H9 (cell line): ENCODE measurements at regions not wholly inside any gene's neighbourhood (a gene's known extent, or its start where the extent isn't known, plus 50 kb on each side); places are given as distances from the start of the nearest gene placed in this dataset.

ENCODE experiments used
- DNase-seq: peaks from one replicate; pipeline ENCODE4 v3.0.0-alpha.2; 2017
- H2AFZ ChIP-seq: one replicate; pipeline ENCODE4 v1.6.1; 2013; ENCODE audit warnings: mild to moderate bottlenecking, low read length, control low read depth, moderate library complexity
- H2AK5ac ChIP-seq: 2 replicates; pipeline ENCODE4 v1.6.1; 2013; ENCODE audit warnings: low read length, control low read depth, mixed read lengths; ENCODE audit not compliant: insufficient read length
- H2BK120ac ChIP-seq: one replicate; pipeline ENCODE4 v1.6.1; 2013; ENCODE audit warnings: low read depth, mild to moderate bottlenecking, low read length, control low read depth, inconsistent platforms; ENCODE audit not compliant: poor library complexity, severe bottlenecking
- H2BK12ac ChIP-seq: 2 replicates; pipeline ENCODE4 v1.6.1; 2013; ENCODE audit warnings: low read length, control low read depth, mixed read lengths, low read depth; ENCODE audit not compliant: insufficient read length
- H2BK15ac ChIP-seq: 2 replicates; pipeline ENCODE4 v1.6.1; 2013; ENCODE audit warnings: low read depth, low read length, control low read depth
- H2BK20ac ChIP-seq: one replicate; pipeline ENCODE4 v1.6.1; 2013; ENCODE audit warnings: low read depth, mild to moderate bottlenecking, low read length, control low read depth, inconsistent platforms; ENCODE audit not compliant: poor library complexity, severe bottlenecking
- H2BK5ac ChIP-seq: 2 replicates; pipeline ENCODE4 v1.6.1; 2013; ENCODE audit warnings: low read length, control low read depth, mixed read lengths; ENCODE audit not compliant: insufficient read length
- H3K14ac ChIP-seq: 2 replicates; pipeline ENCODE4 v1.6.1; 2013; ENCODE audit warnings: low read length, control low read depth; ENCODE audit not compliant: insufficient read depth
- H3K18ac ChIP-seq: 2 replicates; pipeline ENCODE4 v1.6.1; 2013; ENCODE audit warnings: low read depth, mild to moderate bottlenecking, mixed read lengths, low read length, control low read depth; ENCODE audit not compliant: insufficient read length
- H3K23ac ChIP-seq: 2 replicates; pipeline ENCODE4 v1.6.1; 2013; ENCODE audit warnings: low read length, control low read depth, mixed read lengths, low read depth; ENCODE audit not compliant: insufficient read length
- H3K23me2 ChIP-seq: 2 replicates; pipeline ENCODE4 v1.6.1; 2013; ENCODE audit warnings: low read depth, mild to moderate bottlenecking, mixed read lengths, low read length, control low read depth; ENCODE audit not compliant: insufficient read length, poor library complexity, severe bottlenecking
- H3K27ac ChIP-seq: 2 replicates; pipeline ENCODE4 v1.5.1; 2013; ENCODE audit warnings: low read length, control low read depth, mixed read lengths, low read depth; ENCODE audit not compliant: insufficient read length
- H3K27me3 ChIP-seq: 2 replicates; pipeline ENCODE4 v1.6.1; 2013; ENCODE audit warnings: low read length, control low read depth, inconsistent platforms; ENCODE audit not compliant: insufficient read depth
- H3K4ac ChIP-seq: 2 replicates; pipeline ENCODE4 v1.6.1; 2013; ENCODE audit warnings: low read depth, mild to moderate bottlenecking, control low read depth, inconsistent platforms, low read length, moderate library complexity
- H3K4me1 ChIP-seq: 2 replicates; pipeline ENCODE4 v1.6.1; 2013; ENCODE audit warnings: low read length, control low read depth, inconsistent platforms; ENCODE audit not compliant: insufficient read depth
- H3K4me2 ChIP-seq: 2 replicates; pipeline ENCODE4 v1.6.1; 2013; ENCODE audit warnings: low read length, control low read depth, mixed read lengths; ENCODE audit not compliant: insufficient read length, insufficient read depth
- H3K56ac ChIP-seq: 2 replicates; pipeline ENCODE4 v1.6.1; 2013; ENCODE audit warnings: low read depth, mild to moderate bottlenecking, mixed read lengths, low read length, control low read depth; ENCODE audit not compliant: insufficient read length
- H3K79me1 ChIP-seq: 2 replicates; pipeline ENCODE4 v1.6.1; 2013; ENCODE audit warnings: low read depth, mild to moderate bottlenecking, moderate library complexity, low read length, control low read depth, inconsistent platforms; ENCODE audit not compliant: insufficient read depth, poor library complexity, severe bottlenecking
- H3K79me2 ChIP-seq: 2 replicates; pipeline ENCODE4 v1.6.1; 2013; ENCODE audit warnings: low read length, control low read depth, inconsistent platforms; ENCODE audit not compliant: insufficient read depth
- H3K9ac ChIP-seq: 2 replicates; pipeline ENCODE4 v1.6.1; 2013; ENCODE audit warnings: low read length, control low read depth, mixed read lengths; ENCODE audit not compliant: insufficient read length; ENCODE audit errors: extremely low read depth
- H3K9me3 ChIP-seq: one replicate; pipeline ENCODE4 v1.6.1; 2013; ENCODE audit warnings: low read depth, low read length, inconsistent platforms; ENCODE audit not compliant: control insufficient read depth
- H3T11ph ChIP-seq: one replicate; pipeline ENCODE4 v1.6.1; 2013; ENCODE audit warnings: mild to moderate bottlenecking, low read length, control low read depth, inconsistent platforms
- H4K20me1 ChIP-seq: one replicate; pipeline ENCODE4 v1.6.1; 2013; ENCODE audit not compliant: control insufficient read depth, insufficient read length, insufficient read depth
- H4K5ac ChIP-seq: 2 replicates; pipeline ENCODE4 v1.6.1; 2013; ENCODE audit warnings: low read depth, mild to moderate bottlenecking, mixed read lengths, low read length, control low read depth; ENCODE audit not compliant: insufficient read length
- H4K8ac ChIP-seq: replicated peaks from 2 replicates; pipeline ENCODE4 v1.6.1; 2013; ENCODE audit warnings: low read length, control low read depth, mixed read lengths, low read depth; ENCODE audit not compliant: insufficient read length
- H4K91ac ChIP-seq: 2 replicates; pipeline ENCODE4 v1.6.1; 2013; ENCODE audit warnings: low read depth, mild to moderate bottlenecking, moderate library complexity, mixed read lengths, low read length, control low read depth; ENCODE audit not compliant: insufficient read length
- H3K27ac Mint-ChIP-seq, 3 experiments: 2 replicates in 2 of 3; 3 replicates in 1 of 3; pipeline ENCODE4 v1.8.0; 2020 to 2021; ENCODE audit warnings: mixed read lengths in 3 of 3, mild to moderate bottlenecking in 1 of 3, moderate library complexity in 1 of 3
- H3K27me3 Mint-ChIP-seq: 2 replicates; pipeline ENCODE4 v1.8.0; 2021; ENCODE audit warnings: low read depth, mild to moderate bottlenecking, moderate library complexity, mixed read lengths
- H3K36me3 Mint-ChIP-seq, 3 experiments: 2 replicates in 2 of 3; 3 replicates in 1 of 3; pipeline ENCODE4 v1.8.0; 2020 to 2021; ENCODE audit warnings: low read depth in 3 of 3, mixed read lengths in 3 of 3; ENCODE audit not compliant: insufficient read depth in 1 of 3
- H3K4me1 Mint-ChIP-seq, 2 experiments: 2 replicates each; pipeline ENCODE4 v1.8.0; 2020; ENCODE audit warnings: mixed read lengths in 2 of 2
- H3K4me3 Mint-ChIP-seq, 2 experiments: 2 replicates in 1 of 2; 3 replicates in 1 of 2; pipeline ENCODE4 v1.8.0; 2020 to 2021; ENCODE audit warnings: mild to moderate bottlenecking in 2 of 2, mixed read lengths in 2 of 2, moderate library complexity in 1 of 2
- H3K9me3 Mint-ChIP-seq, 2 experiments: 2 replicates in 1 of 2; 3 replicates in 1 of 2; pipeline ENCODE4 v1.8.0; 2020; ENCODE audit warnings: mild to moderate bottlenecking in 2 of 2, mixed read lengths in 2 of 2, moderate library complexity in 1 of 2
- WGBS: extraction: QIAGEN DNeasy Blood & Tissue Kit; methylation state at CpG from one replicate; pipeline ENCODE4 v1.1.7; 2013; ENCODE audit warnings: missing lambda C conversion rate, low lambda C conversion rate, mixed read lengths; ENCODE audit not compliant: insufficient read length; ENCODE audit errors: extremely low coverage; 5-methylcytosine and 5-hydroxymethylcytosine counted together
- TF ChIP-seq, protein P1 (sequence below): fragments of 200-600 bp; sonication (generic); conservative IDR thresholded peaks from 3 replicates; pipeline ENCODE4 v1.8.0; 2021; ENCODE audit warnings: antibody characterized with exemption, mild to moderate bottlenecking

- H3K27ac Mint-ChIP-seq, result no peak overlapping the region
- WGBS, result no CpG with 5 or more reads among the region's 28 CpGs
- H2BK15ac ChIP-seq, result no peak overlapping the region
- no peak overlapping the region for H4K5ac ChIP-seq
- H3K36me3 Mint-ChIP-seq, result no peaks in the 10 kb centered on the region
- no peak overlapping the region for H2BK5ac ChIP-seq
- H3K27me3 ChIP-seq, result no peaks in the 10 kb centered on the region
- H3K23me2 ChIP-seq, result no peaks in the 10 kb centered on the region
- H3K9ac ChIP-seq, result no peak overlapping the region
- no peak overlapping the region for H3K56ac ChIP-seq
- DNase-seq, result no peak
- no peak overlapping the region for H2AFZ ChIP-seq
- H2BK12ac ChIP-seq, result no peak overlapping the region
- no peak overlapping the region for H3K14ac ChIP-seq
- H3K79me2 ChIP-seq, result no peaks in the 10 kb centered on the region
- no peak overlapping the region for H3K18ac ChIP-seq
- no peak overlapping the region for H2BK120ac ChIP-seq
- no peak overlapping the region for H3T11ph ChIP-seq
- peaks cover 39% of the 10 kb centered on the region for H3K27me3 Mint-ChIP-seq
- no peaks in the 10 kb centered on the region for H3K9me3 Mint-ChIP-seq
- no peaks in the 10 kb centered on the region for H3K4me1 ChIP-seq
- H2AK5ac ChIP-seq, result no peak overlapping the region
- no peak overlapping the region for H3K4me3 Mint-ChIP-seq
- no peak overlapping the region for H4K91ac ChIP-seq
- no peaks in the 10 kb centered on the region for H3K9me3 ChIP-seq
- no peak overlapping the region for H3K23ac ChIP-seq
- H3K4me1 Mint-ChIP-seq, result peaks cover 4 to 8% of the 10 kb centered on the region in 2 experiments; a peak in 3 of 4 replicates
- H2BK20ac ChIP-seq, result no peak overlapping the region
- H3K4ac ChIP-seq, result no peak overlapping the region
- H4K20me1 ChIP-seq, result no peaks in the 10 kb centered on the region
- H3K27ac ChIP-seq, result no peak overlapping the region
- H3K79me1 ChIP-seq, result no peaks in the 10 kb centered on the region
- no peak overlapping the region for H3K4me2 ChIP-seq
- TF ChIP-seq, protein P1, sequence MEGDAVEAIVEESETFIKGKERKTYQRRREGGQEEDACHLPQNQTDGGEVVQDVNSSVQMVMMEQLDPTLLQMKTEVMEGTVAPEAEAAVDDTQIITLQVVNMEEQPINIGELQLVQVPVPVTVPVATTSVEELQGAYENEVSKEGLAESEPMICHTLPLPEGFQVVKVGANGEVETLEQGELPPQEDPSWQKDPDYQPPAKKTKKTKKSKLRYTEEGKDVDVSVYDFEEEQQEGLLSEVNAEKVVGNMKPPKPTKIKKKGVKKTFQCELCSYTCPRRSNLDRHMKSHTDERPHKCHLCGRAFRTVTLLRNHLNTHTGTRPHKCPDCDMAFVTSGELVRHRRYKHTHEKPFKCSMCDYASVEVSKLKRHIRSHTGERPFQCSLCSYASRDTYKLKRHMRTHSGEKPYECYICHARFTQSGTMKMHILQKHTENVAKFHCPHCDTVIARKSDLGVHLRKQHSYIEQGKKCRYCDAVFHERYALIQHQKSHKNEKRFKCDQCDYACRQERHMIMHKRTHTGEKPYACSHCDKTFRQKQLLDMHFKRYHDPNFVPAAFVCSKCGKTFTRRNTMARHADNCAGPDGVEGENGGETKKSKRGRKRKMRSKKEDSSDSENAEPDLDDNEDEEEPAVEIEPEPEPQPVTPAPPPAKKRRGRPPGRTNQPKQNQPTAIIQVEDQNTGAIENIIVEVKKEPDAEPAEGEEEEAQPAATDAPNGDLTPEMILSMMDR, result no peak
- no peak overlapping the region for H4K8ac ChIP-seq
Observed at GRCh38 chr4:3645711-3646679, 113.8 kb upstream of the LRPAP1 start.
